Astrocyte of the hippocampus (primary cell): ENCODE measurements at regions not wholly inside any gene's neighbourhood (a gene's known extent, or its start where the extent isn't known, plus 50 kb on each side); places are given as distances from the start of the nearest gene placed in this dataset.

Experiments used
- DNase-seq: peaks from one replicate; pipeline ENCODE4 v3.0.0; 2011; ENCODE audit warnings: low read depth, low spot score

DNA sequence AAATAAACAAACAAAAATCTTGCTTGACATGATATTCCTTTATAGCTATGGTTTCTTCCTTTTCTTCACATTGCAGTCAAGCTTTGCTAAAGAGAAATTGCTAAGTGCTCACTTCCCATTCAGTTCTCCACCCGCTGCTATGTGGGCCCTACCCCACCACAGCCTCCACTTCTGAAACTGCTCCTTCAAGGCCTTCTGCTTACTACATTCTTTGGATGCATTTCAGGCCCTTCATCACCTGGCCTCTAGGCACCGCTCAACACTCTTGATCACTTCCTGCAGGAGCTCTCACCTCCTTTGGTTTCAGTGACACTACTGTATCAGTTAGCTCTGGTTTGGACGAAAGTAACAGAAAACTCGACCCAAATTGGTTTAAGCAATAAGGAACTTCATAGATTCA is 72.4 kb downstream of the KLF5 start:
- no peak for DNase-seq

DNA sequence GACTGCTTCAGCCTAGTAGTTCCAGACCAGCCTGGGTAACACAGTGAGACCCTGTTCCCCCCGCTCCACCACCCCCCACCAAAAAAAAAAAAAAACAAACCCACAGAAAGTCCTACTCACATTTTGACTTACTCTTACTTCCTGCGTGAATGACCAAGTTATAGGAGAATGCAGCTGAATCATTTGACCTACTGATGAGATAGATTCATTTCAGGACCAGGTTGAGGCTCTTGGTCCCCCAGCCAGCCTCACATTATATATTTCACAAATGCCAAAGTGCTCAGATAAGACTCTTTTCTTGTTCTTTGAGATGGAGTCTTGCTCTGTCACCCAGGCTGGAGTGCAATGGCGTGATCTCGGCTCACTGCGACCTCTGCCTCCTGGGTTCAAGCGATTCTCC is 70.2 kb downstream of the KLF5 start:
- DNase-seq, result no peak
